Endothelial cell of umbilical vein (primary cell): ENCODE measurements at regions not wholly inside any gene's neighbourhood (a gene's known extent, or its start where the extent isn't known, plus 50 kb on each side); places are given as distances from the start of the nearest gene placed in this dataset.

Experiments
- BruUV-seq: library from RNA; stranded (reverse); fragments of 400-500 nt; replicated peaks from 2 replicates; lab custom pipeline; 2021; lab: Mats Ljungman, UMichigan
- CTCF ChIA-PET: fragments of 300-600, 350-600 bp; sonication (Branson Sonifier 250); formaldehyde crosslinking; loops from one replicate; lab custom pipeline; 2021; ENCODE audit warnings: antibody characterized with exemption, inconsistent platforms; lab: Charles Lee
- POLR2A ChIA-PET: fragments of 300-600, 350-600 bp; sonication (Branson Sonifier 250); formaldehyde crosslinking; loops from one replicate; lab custom pipeline; 2021; ENCODE audit warnings: antibody characterized with exemption, inconsistent platforms; lab: Charles Lee
- DNase-seq: peaks from one replicate; pipeline ENCODE4 v3.0.0-alpha.2; 2011; ENCODE audit warnings: low read depth, low spot score
- FAIRE-seq: peaks from 2 replicates; lab custom pipeline; 2011; peaks lifted over from hg19 to GRCh38; lab: Jason Lieb, UNC
- H2AFZ ChIP-seq: 2 replicates; pipeline ENCODE4 v1.6.0; 2012; ENCODE audit warnings: low read depth, low read length, control low read depth, inconsistent platforms
- H3K27ac ChIP-seq: 2 replicates; pipeline ENCODE4 v1.5.1; 2011; ENCODE audit warnings: low read depth, mild to moderate bottlenecking, control low read depth, low read length, moderate library complexity; ENCODE audit not compliant: insufficient read depth
- H3K27me3 ChIP-seq, 2 experiments: 2 replicates each; pipeline versions ENCODE4 v1.6.0 to v1.6.1; 2011; ENCODE audit warnings: low read length in 2 of 2, mixed read lengths in 1 of 2; ENCODE audit not compliant: control insufficient read depth in 2 of 2, insufficient read depth in 2 of 2
- H3K36me3 ChIP-seq, 2 experiments: 2 replicates in 1 of 2; 3 replicates in 1 of 2; pipeline ENCODE4 v1.5.1; 2011; ENCODE audit warnings: low read length in 2 of 2, mild to moderate bottlenecking in 1 of 2, moderate library complexity in 1 of 2; ENCODE audit not compliant: control insufficient read depth in 2 of 2, insufficient read depth in 2 of 2; ENCODE audit errors: extremely low read depth in 1 of 2
- H3K4me1 ChIP-seq: 3 replicates; pipeline ENCODE4 v1.5.1; 2011; ENCODE audit warnings: mild to moderate bottlenecking, low read length; ENCODE audit not compliant: control insufficient read depth, insufficient read depth; ENCODE audit errors: extremely low read depth
- H3K4me2 ChIP-seq: 2 replicates; pipeline ENCODE4 v1.6.1; 2011; ENCODE audit warnings: low read length, control low read depth, mixed read lengths; ENCODE audit not compliant: insufficient read depth
- H3K4me3 ChIP-seq, 3 experiments: fragments of 200-600 bp in 1 of 3; sonication (generic), shearing (Covaris generic) in 1 of 3; replicated peaks in 1 of 3; 2 replicates each; pipeline ENCODE4 v1.5.1; 2011 to 2016; ENCODE audit warnings: control low read depth in 3 of 3, low read length in 3 of 3, mild to moderate bottlenecking in 2 of 3, inconsistent platforms in 1 of 3, low read depth in 1 of 3, moderate library complexity in 1 of 3; ENCODE audit not compliant: insufficient read depth in 1 of 3
- H3K79me2 ChIP-seq: 2 replicates; pipeline ENCODE4 v1.6.0; 2012; ENCODE audit warnings: low read length, inconsistent platforms; ENCODE audit not compliant: control insufficient read depth, insufficient read depth
- H3K9ac ChIP-seq: replicated peaks from 2 replicates; pipeline ENCODE3; 2011; ENCODE audit warnings: low read length, control low read depth; ENCODE audit not compliant: insufficient read depth; ENCODE audit errors: extremely low read depth
- H3K9me1 ChIP-seq: replicated peaks from 3 replicates; pipeline ENCODE4 v1.6.0; 2011; ENCODE audit warnings: mild to moderate bottlenecking, low read length; ENCODE audit not compliant: control insufficient read depth, insufficient read depth; ENCODE audit errors: extremely low read depth
- H3K9me3 ChIP-seq: replicated peaks from 2 replicates; pipeline ENCODE4 v1.5.1; 2012; ENCODE audit warnings: low read length, inconsistent platforms; ENCODE audit not compliant: control insufficient read depth, insufficient read depth
- H4K20me1 ChIP-seq: replicated peaks from 2 replicates; pipeline ENCODE3; 2011; ENCODE audit warnings: mild to moderate bottlenecking, low read length; ENCODE audit not compliant: control insufficient read depth, insufficient read depth; ENCODE audit errors: extremely low read depth
- EZH2 ChIP-seq: IDR thresholded peaks from 2 replicates; pipeline ENCODE4 v1.6.1; 2012; ENCODE audit warnings: borderline replicate concordance, low read depth, mild to moderate bottlenecking, moderate library complexity, low read length, inconsistent platforms; ENCODE audit not compliant: severe bottlenecking
- FOS ChIP-seq: IDR thresholded peaks from 2 replicates; pipeline ENCODE4 v1.6.1; 2011; ENCODE audit warnings: mild to moderate bottlenecking, low read length, moderate library complexity, borderline replicate concordance; ENCODE audit not compliant: insufficient read depth
- GATA2 ChIP-seq: IDR thresholded peaks from 2 replicates; pipeline ENCODE4 v1.7.0; 2011; ENCODE audit warnings: low read depth, mild to moderate bottlenecking, moderate library complexity, mixed read lengths, low read length; ENCODE audit not compliant: insufficient read length, insufficient read depth
- JUN ChIP-seq: IDR thresholded peaks from 2 replicates; pipeline ENCODE4 v1.6.1; 2011; ENCODE audit warnings: borderline replicate concordance, low read depth; ENCODE audit not compliant: insufficient read length, insufficient read depth
- MYC ChIP-seq: IDR thresholded peaks from one replicate; pipeline ENCODE4 v1.6.1; 2011; ENCODE audit warnings: mild to moderate bottlenecking, low read depth, low read length
- POLR2A ChIP-seq: IDR thresholded peaks from 2 replicates; pipeline ENCODE4 v1.6.1; 2012; ENCODE audit warnings: low read depth, mild to moderate bottlenecking, control low read depth, low read length
- POLR2AphosphoS5 ChIP-seq: IDR thresholded peaks from 2 replicates; pipeline ENCODE4 v1.6.1; 2012; ENCODE audit warnings: low read depth, mild to moderate bottlenecking, control low read depth, low read length, moderate library complexity; ENCODE audit not compliant: insufficient read depth
- dilution Hi-C: fragments of 300-500 bp; cut with MboI; formaldehyde crosslinking; loops from one replicate; pipeline ENCODE4 v1.15.0; 2019; ENCODE audit warnings: low sequenced_read_pairs; ENCODE audit not compliant: extremely low pct_ligation_motif_present
- intact Hi-C: fragments of 100-400 bp; cut with micrococcal nuclease; formaldehyde crosslinking; loops from one replicate; pipeline ENCODE4 v1.10.0; 2022
- TF ChIP-seq, protein P1 (sequence below), 2 donors: IDR thresholded peaks; 1 replicate in 1 of 2; 2 replicates in 1 of 2; pipeline ENCODE4 v1.5.1; 2011; ENCODE audit warnings: low read length in 2 of 2, mild to moderate bottlenecking in 2 of 2, moderate library complexity in 2 of 2, control low read depth in 1 of 2, inconsistent platforms in 1 of 2, low read depth in 1 of 2; ENCODE audit not compliant: insufficient read depth in 1 of 2; ENCODE audit errors: extremely low read depth in 1 of 2
- TF ChIP-seq, protein P2 (sequence below): IDR thresholded peaks from 2 replicates; pipeline ENCODE4 v1.6.1; 2011; ENCODE audit not compliant: insufficient read depth, insufficient read length

DNA sequence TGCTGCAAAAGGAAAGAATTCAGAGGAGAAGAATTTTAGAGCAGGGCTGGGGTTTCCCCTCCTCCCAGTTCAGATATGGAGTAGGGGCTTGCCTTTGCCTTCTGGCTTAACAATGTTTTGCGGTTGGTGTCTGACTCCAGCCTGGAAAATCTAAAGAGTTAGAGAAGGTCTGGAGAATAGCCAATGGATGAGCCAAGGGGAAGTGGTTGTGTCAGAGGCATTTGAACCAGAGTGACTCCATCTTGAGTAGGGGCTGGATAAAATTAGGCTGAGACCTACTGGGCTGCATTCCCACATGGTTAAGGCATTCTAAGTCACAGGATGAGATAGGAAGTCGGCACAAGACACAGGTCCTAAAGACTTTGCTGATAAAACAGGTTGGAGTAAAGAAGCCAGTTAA is 133.7 kb downstream of the DIRAS2 start:
- BruUV-seq: no TSS peak
- H3K4me3 ChIP-seq: no peak overlapping the region
- peaks cover 1% of the 10 kb centered on the region for H3K9me3 ChIP-seq
- TF ChIP-seq JUN: no peak
- TF ChIP-seq, protein P1, sequence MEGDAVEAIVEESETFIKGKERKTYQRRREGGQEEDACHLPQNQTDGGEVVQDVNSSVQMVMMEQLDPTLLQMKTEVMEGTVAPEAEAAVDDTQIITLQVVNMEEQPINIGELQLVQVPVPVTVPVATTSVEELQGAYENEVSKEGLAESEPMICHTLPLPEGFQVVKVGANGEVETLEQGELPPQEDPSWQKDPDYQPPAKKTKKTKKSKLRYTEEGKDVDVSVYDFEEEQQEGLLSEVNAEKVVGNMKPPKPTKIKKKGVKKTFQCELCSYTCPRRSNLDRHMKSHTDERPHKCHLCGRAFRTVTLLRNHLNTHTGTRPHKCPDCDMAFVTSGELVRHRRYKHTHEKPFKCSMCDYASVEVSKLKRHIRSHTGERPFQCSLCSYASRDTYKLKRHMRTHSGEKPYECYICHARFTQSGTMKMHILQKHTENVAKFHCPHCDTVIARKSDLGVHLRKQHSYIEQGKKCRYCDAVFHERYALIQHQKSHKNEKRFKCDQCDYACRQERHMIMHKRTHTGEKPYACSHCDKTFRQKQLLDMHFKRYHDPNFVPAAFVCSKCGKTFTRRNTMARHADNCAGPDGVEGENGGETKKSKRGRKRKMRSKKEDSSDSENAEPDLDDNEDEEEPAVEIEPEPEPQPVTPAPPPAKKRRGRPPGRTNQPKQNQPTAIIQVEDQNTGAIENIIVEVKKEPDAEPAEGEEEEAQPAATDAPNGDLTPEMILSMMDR (IDR thresholded peaks at IDR 0.05; ENCODE audit: extremely low read depth in 1 of 2, insufficient read depth in 1 of 2, low read depth in 1 of 2, low read length in 2 of 2): no peak
- TF ChIP-seq MYC: no peak
- TF ChIP-seq POLR2A: no peak
- no peak for TF ChIP-seq GATA2
- TF ChIP-seq FOS: no peak
- no peak for TF ChIP-seq EZH2
- TF ChIP-seq, protein P2, sequence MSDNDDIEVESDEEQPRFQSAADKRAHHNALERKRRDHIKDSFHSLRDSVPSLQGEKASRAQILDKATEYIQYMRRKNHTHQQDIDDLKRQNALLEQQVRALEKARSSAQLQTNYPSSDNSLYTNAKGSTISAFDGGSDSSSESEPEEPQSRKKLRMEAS: no peak
- no peak for TF ChIP-seq POLR2AphosphoS5
- CTCF ChIA-PET: no interaction called here
- dilution Hi-C loops: no loop called here
- no peaks in the 10 kb centered on the region for H3K9me1 ChIP-seq
- intact Hi-C loops: no loop called here
- no peaks in the 10 kb centered on the region for H4K20me1 ChIP-seq
- DNase-seq: no peak
- no peak overlapping the region for H3K9ac ChIP-seq
- no peak overlapping the region for H3K4me2 ChIP-seq
- H3K36me3 ChIP-seq: no peaks in the 10 kb centered on the region
- no peaks in the 10 kb centered on the region for H3K4me1 ChIP-seq
- FAIRE-seq: no peak
- H3K27me3 ChIP-seq: no peaks in the 10 kb centered on the region
- H3K27ac ChIP-seq: no peak overlapping the region
- no peak overlapping the region for H2AFZ ChIP-seq
- H3K79me2 ChIP-seq: no peaks in the 10 kb centered on the region
- POLR2A ChIA-PET: no interaction called here
